ENCODE measurements at regions not wholly inside any gene's neighbourhood (a gene's known extent, or its start where the extent isn't known, plus 50 kb on each side); places are given as distances from the start of the nearest gene placed in this dataset.

- TF ChIP-seq CTCF (IDR thresholded peaks at IDR 0.05; ENCODE audit: borderline replicate concordance, extremely low read depth, low read length, poor library complexity, severe bottlenecking) (no peak), EZH2 (IDR thresholded peaks at IDR 0.05; ENCODE audit: borderline replicate concordance, low read depth, low read length, severe bottlenecking) (no peak)
Measured at GRCh38 chr4:131257241-131257640, 1891.9 kb upstream of the PCDH10 start.

All from DND-41 (cell line).